ENCODE measurements at regions not wholly inside any gene's neighbourhood (a gene's known extent, or its start where the extent isn't known, plus 50 kb on each side); places are given as distances from the start of the nearest gene placed in this dataset.
A peak's percentile ranks its signal among the peaks of the same experiment; 100 is the strongest.

GRCh38 chr4:24680746-24681448, 96.5 kb upstream of the DHX15 start:
- no peak overlapping the region for H3K27ac ChIP-seq (ENCODE audit: control insufficient read depth, insufficient read depth, low read length)

GRCh38 chr4:24683116-24683515, 98.8 kb upstream of the DHX15 start:
- H3K4me1 ChIP-seq (ENCODE audit: control insufficient read depth, extremely low read depth, insufficient read depth, low read length) = peaks cover 7% of the 10 kb centered on the region
- no peaks in the 10 kb centered on the region for H3K9me1 ChIP-seq (ENCODE audit: control insufficient read depth, extremely low read depth, insufficient read depth, low read length)
- H3K79me2 ChIP-seq (ENCODE audit: control insufficient read depth, insufficient read depth, low read length) = no peaks in the 10 kb centered on the region
- FAIRE-seq = no peak
- H2AFZ ChIP-seq (ENCODE audit: control insufficient read depth, low read length) = no peak overlapping the region
- no peak overlapping the region for H3K4me3 ChIP-seq (ENCODE audit: control insufficient read depth in 2 of 3, extremely low read depth in 1 of 3, insufficient read depth in 2 of 3, low read depth in 1 of 3, low read length in 3 of 3)
- no peak for TF ChIP-seq EZH2 (IDR thresholded peaks at IDR 0.05; ENCODE audit: low read length)
- TF ChIP-seq CTCF (optimal IDR thresholded peaks at IDR 0.05 in 1 of 3, IDR thresholded peaks at IDR 0.05 in 1 of 3, conservative IDR thresholded peaks at IDR 0.05 in 1 of 3; ENCODE audit: extremely low read depth in 1 of 3, insufficient read depth in 2 of 3, low read length in 3 of 3) = no peak
- H3K4me2 ChIP-seq (ENCODE audit: control insufficient read depth, extremely low read depth, insufficient read depth, low read depth, low read length) = no peak overlapping the region
- H3K27ac ChIP-seq (ENCODE audit: control insufficient read depth, insufficient read depth, low read length) = no peak overlapping the region
- H3K9me3 ChIP-seq (ENCODE audit: control insufficient read depth, low read depth, low read length) = no peaks in the 10 kb centered on the region
- dilution Hi-C loops (cut with MboI; ENCODE audit: extremely low pct_ligation_motif_present, low sequenced_read_pairs) = no loop called here
- no peak for DNase-seq (ENCODE audit: low read depth, low spot score)
- H3K9ac ChIP-seq (ENCODE audit: control insufficient read depth, extremely low read depth, insufficient read depth, low read length) = no peak overlapping the region
- no peaks in the 10 kb centered on the region for H4K20me1 ChIP-seq (ENCODE audit: control insufficient read depth, extremely low read depth, insufficient read depth, low read length)
- H3K27me3 ChIP-seq (ENCODE audit: control insufficient read depth, extremely low read depth, insufficient read depth, low read length) = peaks cover 21% of the 10 kb centered on the region
- no peaks in the 10 kb centered on the region for H3K36me3 ChIP-seq (ENCODE audit: control insufficient read depth in 2 of 2, extremely low read depth in 1 of 2, insufficient read depth in 2 of 2, low read length in 2 of 2)

More at GRCh38 chr4:24680746-24681448, 96.5 kb upstream of the DHX15 start:
- H3K4me2 ChIP-seq (ENCODE audit: control insufficient read depth, extremely low read depth, insufficient read depth, low read depth, low read length) = peak overlapping the region; percentile 47
- TF ChIP-seq EZH2 (IDR thresholded peaks at IDR 0.05; ENCODE audit: low read length) (no peak), CTCF (optimal IDR thresholded peaks at IDR 0.05 in 1 of 3, IDR thresholded peaks at IDR 0.05 in 1 of 3, conservative IDR thresholded peaks at IDR 0.05 in 1 of 3; ENCODE audit: extremely low read depth in 1 of 3, insufficient read depth in 2 of 3, low read length in 3 of 3) (peak in 1 of 3 experiments; percentile 26)
- H3K79me2 ChIP-seq (ENCODE audit: control insufficient read depth, insufficient read depth, low read length) = no peaks in the 10 kb centered on the region
- H3K9ac ChIP-seq (ENCODE audit: control insufficient read depth, extremely low read depth, insufficient read depth, low read length) = no peak overlapping the region
- no peak overlapping the region for H3K4me3 ChIP-seq (ENCODE audit: control insufficient read depth in 2 of 3, extremely low read depth in 1 of 3, insufficient read depth in 2 of 3, low read depth in 1 of 3, low read length in 3 of 3)
- peaks cover 7% of the 10 kb centered on the region for H3K4me1 ChIP-seq (ENCODE audit: control insufficient read depth, extremely low read depth, insufficient read depth, low read length)
- no peak overlapping the region for H2AFZ ChIP-seq (ENCODE audit: control insufficient read depth, low read length)
- H3K27me3 ChIP-seq (ENCODE audit: control insufficient read depth, extremely low read depth, insufficient read depth, low read length) = peaks cover 21% of the 10 kb centered on the region
- H3K9me1 ChIP-seq (ENCODE audit: control insufficient read depth, extremely low read depth, insufficient read depth, low read length) = no peaks in the 10 kb centered on the region
- dilution Hi-C loops (cut with MboI; ENCODE audit: extremely low pct_ligation_motif_present, low sequenced_read_pairs) = no loop called here
- no peak for FAIRE-seq
- H3K9me3 ChIP-seq (ENCODE audit: control insufficient read depth, low read depth, low read length) = no peaks in the 10 kb centered on the region
- no peaks in the 10 kb centered on the region for H4K20me1 ChIP-seq (ENCODE audit: control insufficient read depth, extremely low read depth, insufficient read depth, low read length)
- H3K36me3 ChIP-seq (ENCODE audit: control insufficient read depth in 2 of 2, extremely low read depth in 1 of 2, insufficient read depth in 2 of 2, low read length in 2 of 2) = no peaks in the 10 kb centered on the region
- DNase-seq (ENCODE audit: low read depth, low spot score) = no peak

Data from keratinocyte (primary cell).